ENCODE measurements at regions not wholly inside any gene's neighbourhood (a gene's known extent, or its start where the extent isn't known, plus 50 kb on each side); places are given as distances from the start of the nearest gene placed in this dataset.

DNA sequence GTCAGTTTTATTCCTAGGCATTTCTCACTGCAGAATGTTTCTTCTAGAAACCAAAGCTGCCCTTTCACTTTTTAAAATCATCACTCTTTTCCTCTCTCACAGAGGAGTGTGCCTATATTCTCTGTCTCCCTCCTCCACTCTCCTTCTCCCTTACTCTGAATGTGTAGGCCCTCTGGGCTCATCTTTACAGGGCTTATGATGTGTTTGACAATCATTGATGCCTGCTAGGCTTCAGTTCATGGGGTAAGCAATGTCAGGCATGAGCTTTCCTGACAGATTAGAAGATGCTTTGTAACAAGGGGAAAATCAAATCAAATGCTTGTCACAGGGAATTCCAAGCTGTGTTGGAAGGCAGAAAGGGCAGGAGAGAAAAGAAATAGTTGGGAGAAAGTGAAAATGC is 742.9 kb downstream of the SORCS3 start:
- no peak for DNase-seq (ENCODE audit: low read depth in 2 of 2)

DNA sequence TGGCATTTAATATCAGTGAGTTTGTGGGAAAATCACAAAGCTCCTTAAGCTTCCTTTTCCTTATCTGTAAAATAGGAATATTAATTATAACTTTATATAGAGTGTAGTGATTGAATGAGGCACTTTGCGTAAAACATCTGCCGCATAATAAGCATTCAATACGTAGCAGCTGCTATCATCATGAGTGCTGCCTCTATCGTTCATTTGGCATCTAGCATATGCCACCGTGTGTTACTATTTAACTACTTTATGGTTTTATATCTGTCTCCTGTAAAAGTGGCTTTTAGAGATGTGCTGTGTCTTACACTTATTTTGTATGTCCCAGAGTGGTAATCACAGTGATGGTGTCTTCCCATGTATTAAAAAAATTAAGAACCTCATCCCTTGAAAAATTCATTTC is 729.6 kb downstream of the SORCS3 start:
- DNase-seq (ENCODE audit: low read depth in 2 of 2) = no peak

DNA sequence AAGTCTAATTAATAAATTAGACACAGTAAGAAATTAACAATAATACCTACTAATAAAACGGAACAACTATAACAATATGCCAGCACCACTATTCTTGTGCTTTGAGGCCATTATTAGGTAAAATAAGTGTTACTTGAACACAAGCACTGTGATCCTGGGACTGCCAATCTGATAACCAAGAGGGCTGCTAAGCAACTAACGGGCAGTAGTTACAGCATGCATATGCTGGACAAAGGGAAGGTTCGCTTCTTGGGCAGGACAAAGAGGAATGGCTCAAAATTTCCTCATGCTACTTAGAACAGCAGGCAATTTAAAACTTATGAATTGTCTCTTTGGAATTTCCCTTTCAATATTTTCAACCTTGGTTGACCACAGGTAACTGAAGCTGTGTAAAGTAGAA is 718.6 kb downstream of the SORCS3 start:
- DNase-seq (ENCODE audit: low read depth in 2 of 2) = no peak

DNA sequence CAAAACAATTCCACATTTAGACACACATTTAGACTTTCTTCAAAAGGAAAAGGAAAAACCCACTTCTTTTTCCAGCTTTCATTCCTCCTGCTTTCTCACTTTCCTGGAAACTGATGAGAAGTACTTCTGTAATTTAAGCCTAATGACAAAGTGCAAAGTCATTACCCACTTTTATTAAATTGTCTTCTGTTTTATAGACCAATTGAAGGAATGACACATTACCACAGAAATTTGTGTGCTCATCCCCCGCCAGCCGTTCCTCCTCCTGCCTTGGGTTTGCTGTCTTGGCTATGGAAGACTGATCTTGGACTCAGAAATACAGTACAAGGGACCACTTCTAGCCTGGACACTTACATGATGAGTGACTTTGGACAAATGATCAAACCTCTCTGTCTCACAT is 717.8 kb downstream of the SORCS3 start:
- no peak for DNase-seq (ENCODE audit: low read depth in 2 of 2)

GRCh38 chr10:105356626-105357025 is 715.5 kb downstream of the SORCS3 start:
- DNase-seq (ENCODE audit: low read depth in 2 of 2) = no peak

DNA sequence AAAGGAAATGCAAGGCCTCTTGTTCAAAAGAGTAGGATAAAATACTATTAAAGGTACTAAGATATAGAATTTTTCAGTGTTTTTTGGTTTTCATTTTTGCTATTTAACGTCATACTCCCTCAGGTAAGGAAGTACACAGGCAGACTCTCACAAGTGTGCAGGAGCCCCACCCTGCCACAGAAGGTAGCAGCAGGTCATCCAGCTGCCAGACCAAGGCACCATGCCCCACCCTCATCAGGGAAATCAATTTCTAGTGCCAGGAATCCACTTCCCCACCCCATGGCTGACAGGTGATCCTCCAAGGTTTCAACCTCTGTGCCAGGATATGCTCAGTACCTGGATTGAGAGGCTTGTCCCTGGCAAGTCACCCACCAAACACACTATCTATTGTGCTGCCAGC is 712.9 kb downstream of the SORCS3 start:
- DNase-seq (ENCODE audit: low read depth in 2 of 2) = no peak

GRCh38 chr10:105352827-105353226 is 711.7 kb downstream of the SORCS3 start:
- no peak for DNase-seq (ENCODE audit: low read depth in 2 of 2)

- no peak for DNase-seq (ENCODE audit: low read depth in 2 of 2)
Observed at GRCh38 chr10:105352281-105352680, 711.2 kb downstream of the SORCS3 start.

GRCh38 chr10:105351187-105351586 is 710.1 kb downstream of the SORCS3 start:
- DNase-seq (ENCODE audit: low read depth in 2 of 2) = no peak

- DNase-seq (ENCODE audit: low read depth in 2 of 2) = no peak
Observed at GRCh38 chr10:105347487-105347886, 706.4 kb downstream of the SORCS3 start.

- DNase-seq (ENCODE audit: low read depth in 2 of 2) = no peak
Observed at GRCh38 chr10:105342606-105343005, 701.5 kb downstream of the SORCS3 start.

DNA sequence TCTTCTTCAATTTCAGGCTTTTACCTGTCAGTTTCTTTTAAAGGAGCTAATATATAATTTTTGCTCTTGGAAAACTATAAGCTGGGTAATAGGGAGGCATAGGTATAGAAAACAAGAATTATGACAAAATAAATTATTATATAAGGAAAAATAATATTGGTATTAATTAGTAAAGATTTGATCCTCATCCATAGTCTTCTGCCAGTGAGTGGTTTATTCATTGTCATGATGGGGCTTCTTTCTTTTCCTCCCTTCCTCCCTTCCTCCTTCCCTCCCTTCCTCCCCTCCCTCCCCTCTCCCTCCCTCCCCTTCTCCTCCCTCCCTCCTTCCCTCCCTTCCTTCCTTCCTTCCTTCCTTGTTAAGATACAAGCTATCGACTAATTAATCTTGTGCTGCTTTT is 698.6 kb downstream of the SORCS3 start:
- no peak for DNase-seq (ENCODE audit: low read depth in 2 of 2)

DNA sequence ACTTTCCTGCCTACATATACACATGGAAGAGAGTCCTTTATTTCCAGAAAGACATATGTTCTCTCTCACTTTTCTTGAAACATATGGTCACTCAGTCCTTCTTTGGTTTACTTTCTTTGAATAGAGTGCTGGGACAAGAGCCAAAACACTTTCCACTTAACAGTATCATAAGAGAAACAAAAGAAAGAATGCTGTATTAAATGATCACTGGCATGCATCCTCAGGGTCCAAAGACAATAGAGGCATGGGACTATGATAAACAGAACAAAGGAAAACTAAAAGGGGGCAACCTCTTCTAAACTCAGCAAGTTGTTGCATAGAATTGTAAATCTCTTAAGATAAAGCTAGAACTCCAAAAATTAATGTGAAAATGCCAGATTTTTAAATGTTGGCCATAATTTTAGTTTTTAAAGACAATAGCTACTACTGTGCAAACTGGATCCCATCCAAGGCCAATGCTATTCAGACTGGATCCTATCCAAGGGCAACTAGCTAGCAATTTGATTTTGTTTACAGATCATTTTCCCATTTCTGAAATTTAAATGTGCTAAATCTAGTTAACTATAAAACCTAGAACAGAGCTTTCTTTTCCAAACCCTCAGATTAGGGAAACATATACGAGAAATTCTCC is 687.5 kb downstream of the SORCS3 start:
- no peak for DNase-seq (ENCODE audit: low read depth in 2 of 2)
